Thyroid gland (tissue), 4 donors: ENCODE measurements at regions not wholly inside any gene's neighbourhood (a gene's known extent, or its start where the extent isn't known, plus 50 kb on each side); places are given as distances from the start of the nearest gene placed in this dataset.

Source experiments
- POLR2A ChIP-seq, 2 donors: fragments of 450-650 bp; IDR thresholded peaks; one replicate each; pipeline ENCODE4 v1.6.1; 2017; ENCODE audit warnings: antibody characterized with exemption in 2 of 2, mild to moderate bottlenecking in 2 of 2, moderate library complexity in 1 of 2
- TF ChIP-seq, protein P1 (sequence below), 6 experiments: fragments of 200-600 bp in 3 of 6; fragments of 450-650 bp in 3 of 6; sonication (generic) in 3 of 6; IDR thresholded peaks; one replicate each; pipeline ENCODE4 v1.5.1; 2016 to 2019; ENCODE audit warnings: antibody characterized with exemption in 6 of 6, mild to moderate bottlenecking in 2 of 6, inconsistent platforms in 1 of 6, moderate library complexity in 1 of 6

GRCh38 chr7:120055300-120055699, 217.7 kb upstream of the KCND2 start:
- TF ChIP-seq, protein P1, sequence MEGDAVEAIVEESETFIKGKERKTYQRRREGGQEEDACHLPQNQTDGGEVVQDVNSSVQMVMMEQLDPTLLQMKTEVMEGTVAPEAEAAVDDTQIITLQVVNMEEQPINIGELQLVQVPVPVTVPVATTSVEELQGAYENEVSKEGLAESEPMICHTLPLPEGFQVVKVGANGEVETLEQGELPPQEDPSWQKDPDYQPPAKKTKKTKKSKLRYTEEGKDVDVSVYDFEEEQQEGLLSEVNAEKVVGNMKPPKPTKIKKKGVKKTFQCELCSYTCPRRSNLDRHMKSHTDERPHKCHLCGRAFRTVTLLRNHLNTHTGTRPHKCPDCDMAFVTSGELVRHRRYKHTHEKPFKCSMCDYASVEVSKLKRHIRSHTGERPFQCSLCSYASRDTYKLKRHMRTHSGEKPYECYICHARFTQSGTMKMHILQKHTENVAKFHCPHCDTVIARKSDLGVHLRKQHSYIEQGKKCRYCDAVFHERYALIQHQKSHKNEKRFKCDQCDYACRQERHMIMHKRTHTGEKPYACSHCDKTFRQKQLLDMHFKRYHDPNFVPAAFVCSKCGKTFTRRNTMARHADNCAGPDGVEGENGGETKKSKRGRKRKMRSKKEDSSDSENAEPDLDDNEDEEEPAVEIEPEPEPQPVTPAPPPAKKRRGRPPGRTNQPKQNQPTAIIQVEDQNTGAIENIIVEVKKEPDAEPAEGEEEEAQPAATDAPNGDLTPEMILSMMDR (IDR thresholded peaks at IDR 0.05) = no peak
- no peak for TF ChIP-seq POLR2A (IDR thresholded peaks at IDR 0.05)
